Middle frontal gyrus (tissue), 1 donor: ENCODE measurements at regions not wholly inside any gene's neighbourhood (a gene's known extent, or its start where the extent isn't known, plus 50 kb on each side); places are given as distances from the start of the nearest gene placed in this dataset.
"Not testable (repeated sequence)": the region's sequence is repeated elsewhere in the genome, so short reads cannot be mapped to it uniquely, and the experiment has no call there.

Experiments used
- DNase-seq: peaks from one replicate; pipeline ENCODE4 v3.0.0-alpha.2; 2015; ENCODE audit warnings: low spot score; ENCODE audit errors: extremely low spot score

- DNase-seq = no peak
Measured at GRCh38 chr1:188496506-188496905, 1667.8 kb downstream of the PLA2G4A start.

- no peak for DNase-seq
Measured at GRCh38 chr1:188497020-188497419, 1668.3 kb downstream of the PLA2G4A start.

DNA sequence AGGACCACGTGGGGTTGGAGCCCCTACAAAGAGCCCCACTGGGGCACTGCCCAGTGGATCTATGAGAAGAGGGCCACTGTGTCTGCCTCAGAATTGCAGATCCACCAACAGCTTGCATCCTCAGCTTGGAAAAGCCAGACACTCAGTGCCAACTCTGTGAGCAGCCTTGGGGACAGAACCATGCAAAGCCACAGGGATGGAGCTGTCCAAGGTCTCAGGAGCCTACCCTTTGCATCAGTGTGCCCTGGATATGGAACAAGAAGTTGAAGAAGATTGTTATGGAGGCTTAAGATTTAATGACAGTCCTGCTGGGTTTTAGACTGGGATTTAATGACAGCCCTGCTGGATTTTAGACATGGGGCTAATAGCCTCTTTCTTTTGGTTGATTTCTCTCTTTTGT lies 1670.9 kb downstream of the PLA2G4A start:
- DNase-seq = no peak

GRCh38 chr1:188514917-188515316 lies 1686.2 kb downstream of the PLA2G4A start:
- no peak for DNase-seq

DNA sequence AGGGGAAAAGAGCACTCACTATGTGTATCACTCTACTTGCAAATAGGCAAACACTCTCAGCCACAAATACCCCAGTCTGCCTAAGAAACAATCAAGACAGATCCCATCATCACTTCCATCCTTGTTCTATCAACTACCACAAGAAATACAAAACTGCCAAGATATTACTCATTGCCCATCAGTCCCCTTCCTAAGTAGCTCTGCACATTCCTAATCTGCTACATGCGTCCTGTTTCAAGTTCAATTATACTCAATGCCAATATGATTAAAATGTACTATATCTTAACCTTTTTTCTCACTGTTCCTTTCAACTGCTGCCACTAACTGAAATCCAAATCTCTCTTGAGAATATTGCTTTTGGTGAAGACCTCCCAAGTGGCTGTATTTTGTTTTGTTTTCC lies 1688.4 kb downstream of the PLA2G4A start:
- no peak for DNase-seq

- no peak for DNase-seq
Measured at GRCh38 chr1:188551176-188551575, 1722.4 kb downstream of the PLA2G4A start.

- no peak for DNase-seq
Measured at GRCh38 chr1:188557053-188557452, 1728.3 kb downstream of the PLA2G4A start.

- no peak for DNase-seq
Measured at GRCh38 chr1:188582911-188583532, 1754.3 kb downstream of the PLA2G4A start.

GRCh38 chr1:188584119-188584518 lies 1755.4 kb downstream of the PLA2G4A start:
- DNase-seq = no peak

DNA sequence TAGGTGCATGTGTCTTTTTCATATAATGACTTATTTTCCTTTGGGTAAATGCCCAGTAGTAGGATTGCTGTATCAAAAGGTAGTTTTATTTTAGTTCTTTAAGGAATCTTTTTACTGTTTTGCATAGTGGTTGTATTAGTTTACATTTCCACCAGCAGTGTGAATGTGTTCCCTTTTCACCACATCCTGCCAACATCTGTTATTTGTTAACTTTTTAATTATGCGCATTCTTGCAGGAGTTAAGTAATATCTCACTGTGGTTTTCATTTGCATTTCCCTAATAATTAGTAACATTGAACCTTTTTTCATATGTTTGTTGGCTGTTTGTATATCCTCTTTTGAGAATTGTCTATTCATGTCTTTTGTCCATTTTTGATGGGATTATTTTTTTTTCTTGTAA lies 1761.9 kb downstream of the PLA2G4A start:
- DNase-seq = no peak

GRCh38 chr1:188594542-188595235 lies 1765.9 kb downstream of the PLA2G4A start:
- no peak for DNase-seq

DNA sequence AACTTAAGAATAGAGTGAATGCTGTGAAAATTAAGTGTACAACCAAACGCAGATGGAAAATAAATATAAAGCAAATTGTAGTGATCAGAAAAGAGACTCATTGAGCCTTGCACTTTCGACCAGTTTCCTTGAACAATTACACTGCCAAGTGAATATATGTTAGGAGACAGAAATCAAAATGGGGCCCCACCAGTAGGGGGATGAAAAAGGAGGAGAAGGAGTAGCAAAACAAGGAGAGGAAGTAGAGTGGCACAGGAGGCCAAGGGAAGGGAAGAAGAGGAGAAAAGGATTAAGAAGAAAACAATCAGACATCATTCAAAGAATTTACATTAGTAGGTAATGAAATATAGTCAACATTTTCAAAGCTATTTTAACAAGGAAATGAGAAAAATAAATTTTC lies 1770.6 kb downstream of the PLA2G4A start:
- DNase-seq = no peak

DNA sequence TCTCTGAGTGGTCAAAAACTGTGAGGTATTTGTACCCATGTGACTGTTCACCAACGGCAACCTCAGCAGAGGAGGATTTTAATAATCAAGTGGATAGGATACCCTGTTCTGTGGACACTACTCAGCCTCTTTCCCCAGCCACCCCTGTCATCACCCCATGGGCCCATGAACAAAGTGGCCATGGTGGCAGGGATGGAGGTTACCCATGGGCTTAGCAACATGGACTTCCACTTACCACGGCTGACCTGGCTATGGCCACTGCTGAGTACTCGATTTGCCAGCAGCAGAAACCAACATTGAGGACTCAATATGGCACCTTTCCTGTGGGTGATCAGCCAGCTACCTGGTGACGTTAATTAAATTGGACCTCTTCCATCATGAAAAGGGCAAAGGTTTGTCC lies 1782.7 kb downstream of the PLA2G4A start:
- DNase-seq = no peak

GRCh38 chr1:188615321-188615720 lies 1786.6 kb downstream of the PLA2G4A start:
- DNase-seq = no peak

DNA sequence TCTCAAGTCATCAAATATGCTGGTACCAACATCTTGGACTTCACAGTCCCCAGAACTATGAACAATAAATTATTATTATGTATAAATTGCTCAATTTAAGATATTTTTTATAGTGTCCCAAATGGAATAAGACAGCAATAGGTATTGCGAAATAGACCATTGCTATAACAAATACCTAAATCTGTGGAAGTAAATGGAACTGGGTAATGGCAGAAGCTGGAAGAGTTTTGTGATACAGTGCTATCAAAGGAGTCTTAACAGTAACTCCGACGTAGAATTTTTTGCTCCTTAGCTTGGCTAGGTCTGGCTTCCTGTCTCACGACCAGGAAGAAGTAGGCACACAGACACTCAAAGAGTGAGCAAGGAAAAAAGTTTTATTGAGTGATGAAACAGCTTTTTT lies 1791.5 kb downstream of the PLA2G4A start:
- DNase-seq = no peak

DNA sequence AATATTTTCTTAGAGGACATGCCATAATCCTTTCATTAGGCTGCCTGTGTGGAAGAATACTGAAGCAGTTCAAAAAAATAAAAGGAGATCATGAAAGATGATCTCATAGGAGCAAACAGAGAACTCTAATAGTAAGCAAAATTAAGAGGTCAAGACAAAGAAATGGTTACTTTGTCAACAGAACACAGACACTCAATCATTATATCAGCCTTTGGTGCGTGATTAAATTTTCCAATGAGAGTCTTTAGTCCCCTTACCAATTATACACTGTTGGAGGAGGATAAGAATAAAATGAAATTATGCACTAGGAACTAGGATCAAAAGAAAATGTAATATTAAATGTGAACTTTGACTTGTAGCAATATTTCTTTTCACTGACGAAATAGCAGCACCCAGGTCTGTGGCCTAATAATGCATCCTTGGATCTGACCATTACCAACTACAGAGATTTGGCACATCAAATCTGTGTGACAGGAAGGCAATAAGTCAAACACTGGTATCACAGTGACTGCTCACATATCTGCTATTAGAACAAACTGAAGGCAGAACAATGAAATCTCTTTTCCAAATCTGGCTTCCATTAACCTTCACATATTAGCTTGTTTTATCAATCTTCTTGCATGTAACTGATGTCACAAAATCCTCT lies 1812.9 kb downstream of the PLA2G4A start:
- no peak for DNase-seq

- no peak for DNase-seq
Measured at GRCh38 chr1:188642704-188643103, 1814.0 kb downstream of the PLA2G4A start.

DNA sequence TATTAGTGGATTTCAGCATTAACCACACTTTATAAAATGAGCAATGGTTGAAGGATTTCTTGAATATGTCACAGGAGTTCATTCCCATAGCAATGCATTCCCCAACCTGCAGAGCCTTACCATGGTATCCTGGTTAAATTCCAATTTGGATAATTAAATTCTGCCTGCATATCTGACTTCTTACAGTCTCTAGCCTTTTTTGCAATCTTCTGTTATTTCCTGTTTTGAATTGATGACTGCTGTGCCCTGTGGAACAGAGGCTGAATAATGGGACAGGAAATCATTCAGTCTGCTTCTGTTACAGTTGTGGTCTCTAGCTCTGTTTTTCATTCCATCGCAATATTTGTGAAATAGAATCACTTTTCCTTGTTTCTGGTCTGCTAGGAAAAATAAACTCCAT lies 1823.9 kb downstream of the PLA2G4A start:
- no peak for DNase-seq

GRCh38 chr1:188655966-188656365 lies 1821.7 kb downstream of the BRINP3 start:
- DNase-seq = not testable (repeated sequence)

DNA sequence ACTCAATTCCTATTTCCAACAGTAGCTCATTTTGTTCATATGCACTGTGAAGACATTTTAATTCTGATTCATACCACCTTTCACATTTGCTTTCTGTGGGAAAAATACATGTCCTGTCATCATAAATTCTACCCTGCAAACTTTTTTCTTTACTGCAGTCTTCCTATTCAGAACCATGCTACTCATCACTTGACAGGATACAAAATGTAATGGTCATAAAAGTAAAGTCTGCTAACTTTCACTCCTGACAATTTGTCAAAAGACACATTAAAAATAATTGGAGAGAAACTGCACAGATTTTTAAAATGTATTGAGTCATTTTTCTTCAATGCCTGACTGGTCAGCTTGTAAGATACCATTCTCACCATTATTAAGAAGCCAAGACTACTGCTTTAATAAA lies 1817.1 kb downstream of the BRINP3 start:
- DNase-seq = no peak

DNA sequence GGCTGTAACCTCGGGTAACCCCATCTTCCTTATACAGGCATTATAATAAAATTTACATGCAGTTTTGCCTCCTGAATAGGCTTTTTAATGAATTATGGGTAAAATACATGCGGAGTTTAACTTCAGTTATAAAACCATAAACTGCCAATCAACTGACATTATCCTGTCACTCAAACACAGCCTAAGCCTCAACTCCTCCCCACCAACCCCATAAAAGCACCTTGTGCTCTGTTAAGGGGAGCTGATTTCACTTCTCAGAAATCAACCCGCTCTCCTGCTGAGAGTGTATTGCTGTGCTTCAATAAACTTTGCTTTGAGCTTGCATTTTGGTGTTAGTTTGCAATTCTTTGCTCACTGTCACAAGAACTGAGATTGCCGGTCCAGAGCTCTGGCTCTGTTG lies 1812.2 kb downstream of the BRINP3 start:
- no peak for DNase-seq

GRCh38 chr1:188668083-188668482 lies 1809.6 kb downstream of the BRINP3 start:
- DNase-seq = no peak
